ENCODE measurements at regions not wholly inside any gene's neighbourhood (a gene's known extent, or its start where the extent isn't known, plus 50 kb on each side); places are given as distances from the start of the nearest gene placed in this dataset.

DNA sequence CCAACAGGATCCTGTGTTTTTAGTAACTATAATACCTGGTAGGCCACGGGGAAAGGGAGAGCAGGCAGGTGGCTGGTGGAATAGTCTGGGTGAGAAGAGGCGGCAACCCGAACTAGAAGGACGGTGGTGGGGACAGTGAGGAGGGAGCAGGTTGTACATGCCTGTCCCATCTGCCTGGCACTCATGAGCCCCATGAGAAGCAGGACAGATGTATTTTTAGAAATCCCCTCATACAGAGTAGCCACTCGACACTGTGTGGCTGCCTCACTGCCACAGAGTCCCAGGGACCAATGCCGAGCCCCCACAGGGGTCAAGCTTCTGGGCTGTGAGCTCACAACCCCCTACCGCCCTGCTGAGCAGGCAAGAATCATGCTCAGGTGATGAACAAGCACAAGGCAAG is 136.6 kb downstream of the SEC61B start:
- 89 to 92% methylated on average over 7 of the region's 7 CpGs for WGBS, 2 donors
- H3K9ac ChIP-seq (ENCODE audit: insufficient read depth in 1 of 2, low read length in 2 of 2), result no peak overlapping the region
- peaks cover 0 to 42% (median 14%) of the 10 kb centered on the region in 3 donors for H3K27me3 ChIP-seq (ENCODE audit: control insufficient read depth in 3 of 3, insufficient read depth in 3 of 3, low read length in 2 of 3)
- H3K4me1 ChIP-seq (ENCODE audit: control insufficient read depth in 5 of 5, insufficient read depth in 5 of 5, low read length in 5 of 5), result peaks cover 0 to 9% (median 4%) of the 10 kb centered on the region in 5 donors
- H3K9me3 ChIP-seq (ENCODE audit: control insufficient read depth in 4 of 4, insufficient read depth in 3 of 4, low read length in 3 of 4), result no peaks in the 10 kb centered on the region
- H3K36me3 ChIP-seq (ENCODE audit: control insufficient read depth in 4 of 4, insufficient read depth in 4 of 4, low read length in 4 of 4), result no peaks in the 10 kb centered on the region
- H3K4me3 ChIP-seq, result no peak overlapping the region
- no peak for ATAC-seq (ENCODE audit: insufficient read depth, low FRiP score)
- TF ChIP-seq, protein P1, sequence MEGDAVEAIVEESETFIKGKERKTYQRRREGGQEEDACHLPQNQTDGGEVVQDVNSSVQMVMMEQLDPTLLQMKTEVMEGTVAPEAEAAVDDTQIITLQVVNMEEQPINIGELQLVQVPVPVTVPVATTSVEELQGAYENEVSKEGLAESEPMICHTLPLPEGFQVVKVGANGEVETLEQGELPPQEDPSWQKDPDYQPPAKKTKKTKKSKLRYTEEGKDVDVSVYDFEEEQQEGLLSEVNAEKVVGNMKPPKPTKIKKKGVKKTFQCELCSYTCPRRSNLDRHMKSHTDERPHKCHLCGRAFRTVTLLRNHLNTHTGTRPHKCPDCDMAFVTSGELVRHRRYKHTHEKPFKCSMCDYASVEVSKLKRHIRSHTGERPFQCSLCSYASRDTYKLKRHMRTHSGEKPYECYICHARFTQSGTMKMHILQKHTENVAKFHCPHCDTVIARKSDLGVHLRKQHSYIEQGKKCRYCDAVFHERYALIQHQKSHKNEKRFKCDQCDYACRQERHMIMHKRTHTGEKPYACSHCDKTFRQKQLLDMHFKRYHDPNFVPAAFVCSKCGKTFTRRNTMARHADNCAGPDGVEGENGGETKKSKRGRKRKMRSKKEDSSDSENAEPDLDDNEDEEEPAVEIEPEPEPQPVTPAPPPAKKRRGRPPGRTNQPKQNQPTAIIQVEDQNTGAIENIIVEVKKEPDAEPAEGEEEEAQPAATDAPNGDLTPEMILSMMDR (IDR thresholded peaks at IDR 0.05; ENCODE audit: control extremely low read depth, extremely low read depth), result no peak
- DNase-seq, result no peak
- no peak overlapping the region for H3K27ac ChIP-seq (ENCODE audit: low read depth in 1 of 2, low read length in 1 of 2)

DNA sequence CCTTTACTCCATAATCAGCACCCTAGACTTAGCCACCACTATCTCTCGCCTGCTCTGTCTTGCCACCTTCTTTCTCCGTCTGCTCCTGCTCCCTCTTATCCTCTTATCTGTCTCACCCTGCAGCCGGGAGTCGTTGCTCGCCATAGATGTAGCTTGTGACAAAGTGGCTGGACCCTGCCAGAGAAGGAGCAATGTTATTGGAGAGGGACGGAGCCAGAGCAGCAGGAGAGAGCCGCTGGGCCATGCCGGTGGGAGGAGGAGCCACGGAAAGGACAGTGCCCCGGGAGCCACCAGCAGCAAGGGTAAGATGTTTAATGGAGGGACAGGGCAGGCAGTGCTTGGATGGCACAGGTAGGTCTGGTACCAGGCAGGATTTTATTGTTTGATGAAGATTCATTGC is 137.3 kb downstream of the SEC61B start:
- ATAC-seq (ENCODE audit: insufficient read depth, low FRiP score) (no peak), DNase-seq (no peak)
- H3K9ac ChIP-seq (ENCODE audit: insufficient read depth in 1 of 2, low read length in 2 of 2), result no peak overlapping the region
- TF ChIP-seq, protein P1 (IDR thresholded peaks at IDR 0.05; ENCODE audit: control extremely low read depth, extremely low read depth), result no peak
- H3K27ac ChIP-seq (ENCODE audit: low read depth in 1 of 2, low read length in 1 of 2), result no peak overlapping the region
- H3K27me3 ChIP-seq (ENCODE audit: control insufficient read depth in 3 of 3, insufficient read depth in 3 of 3, low read length in 2 of 3), result peaks cover 0 to 47% (median 14%) of the 10 kb centered on the region in 3 donors
- H3K4me3 ChIP-seq, result no peak overlapping the region
- 38 to 60% methylated on average over 10 of the region's 10 CpGs for WGBS, 2 donors
- H3K4me1 ChIP-seq (ENCODE audit: control insufficient read depth in 5 of 5, insufficient read depth in 5 of 5, low read length in 5 of 5), result peaks cover 0 to 8% (median 4%) of the 10 kb centered on the region in 5 donors
- H3K9me3 ChIP-seq (ENCODE audit: control insufficient read depth in 4 of 4, insufficient read depth in 3 of 4, low read length in 3 of 4), result no peaks in the 10 kb centered on the region
- H3K36me3 ChIP-seq (ENCODE audit: control insufficient read depth in 4 of 4, insufficient read depth in 4 of 4, low read length in 4 of 4), result no peaks in the 10 kb centered on the region

DNA sequence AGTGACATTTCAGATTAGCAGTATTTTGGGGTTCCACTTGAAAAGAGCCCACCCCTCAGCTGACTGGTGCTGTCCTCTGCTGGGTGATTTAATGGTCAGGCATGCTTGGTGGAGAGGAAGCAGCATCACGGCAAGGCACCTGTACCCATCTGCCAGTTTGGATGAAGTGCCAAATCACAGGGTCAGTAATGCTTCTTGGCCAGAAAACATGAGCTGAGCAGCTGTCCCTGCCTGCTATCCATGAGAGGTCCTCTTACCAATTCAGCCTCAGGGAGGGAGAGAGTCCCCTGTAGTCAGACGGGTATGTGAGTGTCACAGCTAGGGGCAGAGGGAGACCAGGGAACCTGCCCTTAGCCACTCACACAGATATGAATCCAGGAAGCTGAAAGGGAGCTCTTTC is 137.9 kb downstream of the SEC61B start:
- Histone ChIP-seq H3K36me3 (ENCODE audit: control insufficient read depth in 4 of 4, insufficient read depth in 4 of 4, low read length in 4 of 4) (no peaks in the 10 kb centered on the region), H3K27ac (ENCODE audit: low read depth in 1 of 2, low read length in 1 of 2) (no peak overlapping the region), H3K4me1 (ENCODE audit: control insufficient read depth in 5 of 5, insufficient read depth in 5 of 5, low read length in 5 of 5) (peaks cover 0 to 8% (median 4%) of the 10 kb centered on the region in 5 donors), H3K4me3 (no peak overlapping the region), H3K27me3 (ENCODE audit: control insufficient read depth in 3 of 3, insufficient read depth in 3 of 3, low read length in 2 of 3) (peaks cover 0 to 47% (median 14%) of the 10 kb centered on the region in 3 donors), H3K9me3 (ENCODE audit: control insufficient read depth in 4 of 4, insufficient read depth in 3 of 4, low read length in 3 of 4) (no peaks in the 10 kb centered on the region), H3K9ac (ENCODE audit: insufficient read depth in 1 of 2, low read length in 2 of 2) (no peak overlapping the region)
- ATAC-seq (ENCODE audit: insufficient read depth, low FRiP score) (no peak), DNase-seq (no peak)
- WGBS, 2 donors, result 46 to 66% methylated on average over 2 of the region's 2 CpGs
- TF ChIP-seq, protein P1 (IDR thresholded peaks at IDR 0.05; ENCODE audit: control extremely low read depth, extremely low read depth), result no peak

DNA sequence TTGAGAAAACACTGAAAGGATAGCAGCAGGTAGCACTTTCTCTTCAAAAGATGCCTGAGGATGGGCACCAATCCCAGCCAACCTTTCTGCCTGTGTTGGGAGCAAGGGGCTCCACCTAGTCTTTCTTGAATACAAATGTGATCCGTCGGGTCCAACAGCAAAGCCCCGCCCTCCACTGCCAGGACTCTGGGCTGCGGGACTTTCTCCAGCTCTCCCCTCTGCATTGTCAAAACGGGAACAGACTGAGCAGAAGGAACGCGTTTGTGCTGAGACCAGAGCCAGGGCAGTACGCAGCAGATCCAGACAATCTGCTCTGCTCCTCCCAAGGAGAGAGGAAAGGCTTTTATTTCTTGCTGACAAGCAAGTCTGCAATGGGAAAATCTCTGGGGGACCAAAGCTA is 139.7 kb downstream of the SEC61B start:
- DNase-seq, result peak in 2 of 3 donors; percentile 21 to 59
- 12 to 23% methylated on average over 8 of the region's 8 CpGs for WGBS, 2 donors
- no peak overlapping the region for H3K9ac ChIP-seq (ENCODE audit: insufficient read depth in 1 of 2, low read length in 2 of 2)

More for the DNA sequence above, 139.7 kb downstream of the SEC61B start:
- Histone ChIP-seq H3K4me1 (ENCODE audit: control insufficient read depth in 5 of 5, insufficient read depth in 5 of 5, low read length in 5 of 5) (peaks cover 0 to 13% (median 4%) of the 10 kb centered on the region in 5 donors), H3K27me3 (ENCODE audit: control insufficient read depth in 3 of 3, insufficient read depth in 3 of 3, low read length in 2 of 3) (peaks cover 0 to 42% (median 14%) of the 10 kb centered on the region in 3 donors), H3K27ac (ENCODE audit: low read depth in 1 of 2, low read length in 1 of 2) (no peak overlapping the region), H3K9me3 (ENCODE audit: control insufficient read depth in 4 of 4, insufficient read depth in 3 of 4, low read length in 3 of 4) (no peaks in the 10 kb centered on the region), H3K4me3 (no peak overlapping the region), H3K36me3 (ENCODE audit: control insufficient read depth in 4 of 4, insufficient read depth in 4 of 4, low read length in 4 of 4) (no peaks in the 10 kb centered on the region)
- no peak for ATAC-seq (ENCODE audit: insufficient read depth, low FRiP score)
- TF ChIP-seq, protein P1 (IDR thresholded peaks at IDR 0.05; ENCODE audit: control extremely low read depth, extremely low read depth), result no peak
